Breast epithelium (tissue), 3 donors: ENCODE measurements at regions not wholly inside any gene's neighbourhood (a gene's known extent, or its start where the extent isn't known, plus 50 kb on each side); places are given as distances from the start of the nearest gene placed in this dataset.

Experiments used
- POLR2AphosphoS5 ChIP-seq, 3 donors: sonication (generic); formaldehyde crosslinking; IDR thresholded peaks; one replicate each; pipeline ENCODE4 v1.6.1; 2017; ENCODE audit warnings: antibody characterized with exemption in 3 of 3
- TF ChIP-seq, protein P1 (sequence below), 3 donors: fragments of 450-650 bp; IDR thresholded peaks; one replicate each; pipeline ENCODE4 v1.5.1; 2016 to 2017; ENCODE audit warnings: antibody characterized with exemption in 3 of 3, mild to moderate bottlenecking in 3 of 3, moderate library complexity in 3 of 3

DNA sequence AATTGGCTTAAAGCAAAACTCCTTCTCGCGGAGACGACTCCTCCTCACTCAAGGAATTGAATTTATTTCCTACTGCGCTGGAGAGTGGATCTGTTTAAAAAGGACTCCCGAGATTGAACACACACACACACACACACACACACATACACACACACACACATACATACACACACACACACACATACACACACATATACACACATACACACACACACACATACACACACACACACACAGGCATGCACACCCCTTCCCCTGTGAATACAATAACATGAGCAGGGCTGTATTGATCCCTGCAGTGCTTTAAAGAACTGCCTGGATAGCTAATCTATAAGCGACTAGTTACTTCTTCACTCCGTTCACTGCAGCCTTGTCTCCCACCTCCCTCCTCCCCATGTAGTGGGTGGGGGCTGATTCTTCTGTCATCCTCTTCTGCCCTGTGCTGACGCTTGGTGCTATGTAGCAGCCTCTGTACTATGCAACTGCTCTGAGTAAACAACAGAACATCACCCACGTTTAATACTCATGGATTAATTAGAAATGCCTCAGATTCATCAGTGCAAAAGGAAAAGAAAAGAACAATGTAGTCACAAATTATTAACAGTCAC, 549.0 kb downstream of the CDH26 start:
- TF ChIP-seq, protein P1, sequence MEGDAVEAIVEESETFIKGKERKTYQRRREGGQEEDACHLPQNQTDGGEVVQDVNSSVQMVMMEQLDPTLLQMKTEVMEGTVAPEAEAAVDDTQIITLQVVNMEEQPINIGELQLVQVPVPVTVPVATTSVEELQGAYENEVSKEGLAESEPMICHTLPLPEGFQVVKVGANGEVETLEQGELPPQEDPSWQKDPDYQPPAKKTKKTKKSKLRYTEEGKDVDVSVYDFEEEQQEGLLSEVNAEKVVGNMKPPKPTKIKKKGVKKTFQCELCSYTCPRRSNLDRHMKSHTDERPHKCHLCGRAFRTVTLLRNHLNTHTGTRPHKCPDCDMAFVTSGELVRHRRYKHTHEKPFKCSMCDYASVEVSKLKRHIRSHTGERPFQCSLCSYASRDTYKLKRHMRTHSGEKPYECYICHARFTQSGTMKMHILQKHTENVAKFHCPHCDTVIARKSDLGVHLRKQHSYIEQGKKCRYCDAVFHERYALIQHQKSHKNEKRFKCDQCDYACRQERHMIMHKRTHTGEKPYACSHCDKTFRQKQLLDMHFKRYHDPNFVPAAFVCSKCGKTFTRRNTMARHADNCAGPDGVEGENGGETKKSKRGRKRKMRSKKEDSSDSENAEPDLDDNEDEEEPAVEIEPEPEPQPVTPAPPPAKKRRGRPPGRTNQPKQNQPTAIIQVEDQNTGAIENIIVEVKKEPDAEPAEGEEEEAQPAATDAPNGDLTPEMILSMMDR (IDR thresholded peaks at IDR 0.05) = no peak
- no peak for TF ChIP-seq POLR2AphosphoS5 (IDR thresholded peaks at IDR 0.05)
